PFSK-1 (cell line): ENCODE measurements at regions not wholly inside any gene's neighbourhood (a gene's known extent, or its start where the extent isn't known, plus 50 kb on each side); places are given as distances from the start of the nearest gene placed in this dataset.

Experiments used
- FOXP2 ChIP-seq: optimal IDR thresholded peaks from 2 replicates; pipeline ENCODE3; 2011; ENCODE audit warnings: borderline replicate concordance, control low read depth, inconsistent platforms; ENCODE audit not compliant: insufficient read depth; ENCODE audit errors: extremely low read length, extremely low read depth
- POLR2AphosphoS5 ChIP-seq: IDR thresholded peaks from 2 replicates; pipeline ENCODE4 v1.6.1; 2012; ENCODE audit warnings: low read depth, mild to moderate bottlenecking, control low read depth, low read length, moderate library complexity
- SIN3A ChIP-seq: IDR thresholded peaks from 2 replicates; pipeline ENCODE4 v1.6.1; 2012; ENCODE audit warnings: mild to moderate bottlenecking, low read length, moderate library complexity, borderline replicate concordance; ENCODE audit not compliant: insufficient read depth
- TAF1 ChIP-seq: IDR thresholded peaks from 2 replicates; pipeline ENCODE4 v1.6.1; 2012; ENCODE audit warnings: low read length, control low read depth, borderline replicate concordance; ENCODE audit not compliant: insufficient read depth
- TF ChIP-seq, protein P1 (sequence below), 2 experiments: IDR thresholded peaks; 2 replicates each; pipeline versions ENCODE4 v1.6.1 to v1.8.0; 2011 to 2012; ENCODE audit warnings: low read depth in 2 of 2, low read length in 2 of 2, control low read depth in 1 of 2, inconsistent platforms in 1 of 2, mild to moderate bottlenecking in 1 of 2, moderate library complexity in 1 of 2; ENCODE audit not compliant: insufficient read depth in 1 of 2

DNA sequence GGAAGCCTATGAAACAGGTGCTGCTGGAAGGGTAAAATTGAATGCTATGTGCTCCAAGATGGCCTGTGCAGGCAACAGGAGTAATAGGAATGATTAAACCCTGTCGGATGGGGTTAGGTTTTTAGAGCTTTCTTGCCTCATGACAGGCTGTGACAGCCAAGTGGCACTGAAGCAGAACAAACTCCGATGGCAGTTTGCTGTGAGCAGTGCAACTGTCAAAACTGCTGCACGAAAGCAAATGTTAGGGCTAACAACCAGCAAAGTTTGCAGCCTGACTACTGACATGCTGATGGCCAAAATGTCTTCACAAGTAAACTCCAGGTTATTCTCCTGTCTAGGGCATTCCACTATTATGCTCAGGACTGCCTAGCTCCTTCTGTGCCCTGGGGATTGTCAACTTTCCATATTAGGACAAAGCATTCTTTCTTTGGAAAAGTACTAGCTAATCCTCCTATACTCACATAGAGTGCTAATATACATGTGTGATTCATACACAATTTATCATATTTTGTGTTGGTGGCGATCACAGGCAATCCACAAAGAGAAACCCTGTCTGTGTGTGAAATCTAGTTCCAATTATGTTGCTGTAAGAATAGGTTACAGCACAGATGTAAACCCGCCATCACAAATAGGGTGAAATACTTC, 486.6 kb upstream of the TENM3 start:
- no peak for TF ChIP-seq SIN3A
- TF ChIP-seq, protein P1, sequence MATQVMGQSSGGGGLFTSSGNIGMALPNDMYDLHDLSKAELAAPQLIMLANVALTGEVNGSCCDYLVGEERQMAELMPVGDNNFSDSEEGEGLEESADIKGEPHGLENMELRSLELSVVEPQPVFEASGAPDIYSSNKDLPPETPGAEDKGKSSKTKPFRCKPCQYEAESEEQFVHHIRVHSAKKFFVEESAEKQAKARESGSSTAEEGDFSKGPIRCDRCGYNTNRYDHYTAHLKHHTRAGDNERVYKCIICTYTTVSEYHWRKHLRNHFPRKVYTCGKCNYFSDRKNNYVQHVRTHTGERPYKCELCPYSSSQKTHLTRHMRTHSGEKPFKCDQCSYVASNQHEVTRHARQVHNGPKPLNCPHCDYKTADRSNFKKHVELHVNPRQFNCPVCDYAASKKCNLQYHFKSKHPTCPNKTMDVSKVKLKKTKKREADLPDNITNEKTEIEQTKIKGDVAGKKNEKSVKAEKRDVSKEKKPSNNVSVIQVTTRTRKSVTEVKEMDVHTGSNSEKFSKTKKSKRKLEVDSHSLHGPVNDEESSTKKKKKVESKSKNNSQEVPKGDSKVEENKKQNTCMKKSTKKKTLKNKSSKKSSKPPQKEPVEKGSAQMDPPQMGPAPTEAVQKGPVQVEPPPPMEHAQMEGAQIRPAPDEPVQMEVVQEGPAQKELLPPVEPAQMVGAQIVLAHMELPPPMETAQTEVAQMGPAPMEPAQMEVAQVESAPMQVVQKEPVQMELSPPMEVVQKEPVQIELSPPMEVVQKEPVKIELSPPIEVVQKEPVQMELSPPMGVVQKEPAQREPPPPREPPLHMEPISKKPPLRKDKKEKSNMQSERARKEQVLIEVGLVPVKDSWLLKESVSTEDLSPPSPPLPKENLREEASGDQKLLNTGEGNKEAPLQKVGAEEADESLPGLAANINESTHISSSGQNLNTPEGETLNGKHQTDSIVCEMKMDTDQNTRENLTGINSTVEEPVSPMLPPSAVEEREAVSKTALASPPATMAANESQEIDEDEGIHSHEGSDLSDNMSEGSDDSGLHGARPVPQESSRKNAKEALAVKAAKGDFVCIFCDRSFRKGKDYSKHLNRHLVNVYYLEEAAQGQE (IDR thresholded peaks at IDR 0.05; ENCODE audit: insufficient read depth in 1 of 2, low read depth in 2 of 2, low read length in 2 of 2), result no peak
- TF ChIP-seq FOXP2, result no peak
- no peak for TF ChIP-seq POLR2AphosphoS5

DNA sequence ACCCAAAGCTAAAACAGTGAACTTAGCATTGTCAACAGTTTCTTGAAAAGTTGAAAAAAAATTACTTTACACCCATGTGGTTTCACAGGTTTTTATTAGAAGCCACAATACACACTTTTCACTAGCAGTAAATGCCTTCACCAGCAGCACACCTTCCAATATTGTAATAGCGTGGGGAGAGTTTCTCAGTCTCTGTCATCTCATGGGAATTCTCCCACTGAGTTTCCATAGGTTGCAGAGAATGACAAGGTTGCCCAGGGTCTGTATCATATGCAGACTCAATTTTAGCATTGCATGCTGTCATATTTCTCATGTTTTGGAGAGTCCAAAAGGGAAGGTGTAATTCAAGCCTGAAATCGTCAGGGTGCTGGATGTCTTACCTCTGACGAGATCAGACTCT, 486.1 kb upstream of the TENM3 start:
- TF ChIP-seq, protein P1 (IDR thresholded peaks at IDR 0.05; ENCODE audit: insufficient read depth in 1 of 2, low read depth in 2 of 2, low read length in 2 of 2), result no peak
- TF ChIP-seq FOXP2 (no peak), SIN3A (no peak), POLR2AphosphoS5 (no peak), TAF1 (no peak)

DNA sequence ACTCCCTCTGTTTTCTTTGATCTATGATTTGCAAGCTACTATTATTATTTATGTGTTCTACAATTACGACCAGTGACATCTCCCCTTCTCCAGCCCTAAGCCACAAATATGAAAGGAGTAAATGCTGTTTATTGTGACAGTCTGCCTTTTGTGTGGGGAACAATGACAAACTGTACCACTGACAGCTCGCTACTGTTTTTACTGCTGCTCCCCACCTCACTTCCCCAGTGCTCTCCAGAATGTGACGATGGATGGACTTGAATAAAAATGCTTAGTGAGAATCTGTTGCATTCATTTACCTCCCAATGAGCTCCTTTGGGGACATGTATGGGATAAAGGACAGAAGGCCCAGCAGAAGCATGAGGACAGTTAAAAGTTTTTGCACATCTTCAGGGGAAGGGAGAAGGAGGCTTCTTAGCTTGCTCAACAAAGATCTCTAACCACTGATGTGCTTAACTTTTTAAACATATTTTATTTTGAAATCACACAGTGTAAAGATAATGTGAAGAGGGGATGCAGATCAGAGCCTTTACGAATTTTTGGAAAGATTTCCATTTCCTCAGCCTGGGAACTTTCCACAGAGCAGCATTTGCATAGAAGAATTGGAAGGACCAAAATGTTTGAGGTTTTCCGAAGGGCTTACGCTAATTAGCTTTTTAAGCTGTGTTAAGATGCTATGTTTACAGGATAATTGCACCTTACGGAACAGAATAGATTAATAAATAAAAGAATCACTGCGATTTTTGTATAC, 485.1 kb upstream of the TENM3 start:
- TF ChIP-seq POLR2AphosphoS5 (no peak), FOXP2 (no peak), TAF1 (no peak), SIN3A (no peak)
- TF ChIP-seq, protein P1 (IDR thresholded peaks at IDR 0.05; ENCODE audit: insufficient read depth in 1 of 2, low read depth in 2 of 2, low read length in 2 of 2), result no peak

DNA sequence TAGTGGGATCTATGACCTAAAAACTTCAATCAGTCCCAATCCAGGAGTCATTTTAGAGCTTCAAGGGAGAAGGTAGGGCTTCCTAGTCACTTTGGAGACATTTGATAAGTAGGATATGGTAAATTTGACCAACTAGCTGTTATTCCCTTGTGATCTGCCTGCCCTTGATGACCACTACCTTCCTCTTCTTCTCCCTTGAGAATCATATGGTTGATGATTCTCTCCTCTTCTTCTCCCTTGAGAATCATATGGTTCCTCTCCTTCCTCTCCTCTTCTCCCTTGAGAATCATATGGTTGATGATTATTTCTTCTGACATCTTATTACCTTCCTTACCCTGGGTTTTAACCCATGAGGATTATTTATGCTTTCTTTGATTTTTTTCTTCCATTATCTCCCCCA, 482.6 kb upstream of the TENM3 start:
- TF ChIP-seq TAF1, result no peak
- TF ChIP-seq, protein P1 (IDR thresholded peaks at IDR 0.05; ENCODE audit: insufficient read depth in 1 of 2, low read depth in 2 of 2, low read length in 2 of 2), result no peak
- no peak for TF ChIP-seq POLR2AphosphoS5
- no peak for TF ChIP-seq FOXP2
- TF ChIP-seq SIN3A, result no peak
